Testis (tissue), 2 donors: ENCODE measurements at regions not wholly inside any gene's neighbourhood (a gene's known extent, or its start where the extent isn't known, plus 50 kb on each side); places are given as distances from the start of the nearest gene placed in this dataset.

Experiments used
- CTCF ChIP-seq, 3 experiments: fragments of 450-650 bp in 2 of 3; fragments of 200-600 bp in 1 of 3; sonication (generic) in 1 of 3; IDR thresholded peaks; one replicate each; pipeline ENCODE4 v1.5.1; 2016 to 2019; ENCODE audit warnings: antibody characterized with exemption in 3 of 3, mild to moderate bottlenecking in 2 of 3, moderate library complexity in 1 of 3
- POLR2A ChIP-seq: fragments of 450-650 bp; IDR thresholded peaks from one replicate; pipeline ENCODE4 v1.6.1; 2017; ENCODE audit warnings: antibody characterized with exemption, mild to moderate bottlenecking, moderate library complexity

- no peak for TF ChIP-seq CTCF (IDR thresholded peaks at IDR 0.05)
- TF ChIP-seq POLR2A: no peak
Measured at GRCh38 chr5:67636091-67636490, 439.5 kb upstream of the CD180 start.
